ENCODE measurements at regions not wholly inside any gene's neighbourhood (a gene's known extent, or its start where the extent isn't known, plus 50 kb on each side); places are given as distances from the start of the nearest gene placed in this dataset.
A peak's percentile ranks its signal among the peaks of the same experiment; 100 is the strongest.

DNA sequence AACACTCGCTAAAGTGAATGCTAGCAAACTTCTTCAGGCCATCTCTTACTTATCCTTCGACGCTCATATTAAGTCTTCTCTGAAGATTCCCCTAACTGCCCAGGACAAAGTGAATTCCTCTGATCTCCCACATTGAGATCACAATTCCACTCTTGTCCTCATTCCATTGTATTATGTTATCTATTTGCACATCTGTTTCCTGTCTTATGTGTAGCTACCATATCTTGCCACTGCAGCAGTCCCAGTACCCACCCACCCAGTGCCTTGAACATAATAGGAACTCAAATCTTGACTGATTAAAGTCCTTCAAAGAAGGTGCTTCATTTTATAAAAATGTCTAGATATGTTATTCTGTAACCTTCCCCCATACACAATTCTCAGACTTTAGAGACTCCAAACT, 702.3 kb downstream of the DIAPH3 start:
- H2BK120ac ChIP-seq (ENCODE audit: insufficient read depth, low read length, poor library complexity) = no peak overlapping the region
- H2BK12ac ChIP-seq (ENCODE audit: low read length) = no peak overlapping the region
- H3K9ac ChIP-seq (ENCODE audit: low read length) = no peak overlapping the region

DNA sequence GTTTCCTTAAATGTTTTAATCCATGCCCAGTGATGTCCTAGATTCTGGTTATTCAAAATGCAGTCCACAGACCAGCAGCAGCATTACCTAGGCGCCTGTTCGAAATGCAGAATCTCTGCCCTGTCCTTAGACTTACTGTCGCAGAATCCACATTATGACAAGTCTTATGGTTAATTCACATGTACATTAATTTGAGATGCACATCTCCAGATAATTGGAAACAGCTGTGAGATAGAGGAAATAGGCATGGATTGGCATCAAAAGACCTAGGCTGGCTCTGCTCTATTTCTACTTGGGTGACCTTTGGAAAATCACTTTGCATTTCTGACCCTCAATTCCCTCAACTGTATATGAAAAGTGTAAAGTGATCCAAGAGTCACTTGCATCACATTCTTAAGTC, 700.7 kb downstream of the DIAPH3 start:
- Histone ChIP-seq H3K27ac (ENCODE audit: low read depth, low read length) (no peak overlapping the region), H4K12ac (ENCODE audit: low read depth, low read length) (no peak overlapping the region), H3K27me3 (ENCODE audit: insufficient read depth, low read length) (no peaks in the 10 kb centered on the region), H2BK12ac (ENCODE audit: low read length) (no peak overlapping the region), H4K8ac (ENCODE audit: low read depth, low read length) (no peak overlapping the region), H4K91ac (ENCODE audit: low read depth, low read length) (no peak overlapping the region), H3K79me1 (ENCODE audit: low read length) (peaks cover 1% of the 10 kb centered on the region), H3K23ac (ENCODE audit: low read length) (no peak overlapping the region), H3K14ac (ENCODE audit: low read length) (no peak overlapping the region), H3K4me2 (ENCODE audit: low read length) (no peak overlapping the region), H3K18ac (ENCODE audit: low read length) (no peak overlapping the region), H2AK5ac (ENCODE audit: low read length) (no peak overlapping the region), H2AFZ (ENCODE audit: insufficient read depth, low read length, poor library complexity) (no peak overlapping the region), H3K36me3 (ENCODE audit: control insufficient read depth in 1 of 2, insufficient read depth in 2 of 2, low read length in 2 of 2) (no peaks in the 10 kb centered on the region), H3K9me3 (ENCODE audit: insufficient read depth, low read depth, low read length) (no peaks in the 10 kb centered on the region), H3K4me3 (ENCODE audit: low read depth, low read length) (no peak overlapping the region), H2BK120ac (ENCODE audit: insufficient read depth, low read length, poor library complexity) (no peak overlapping the region), H2BK5ac (ENCODE audit: low read depth, low read length, poor library complexity) (no peak overlapping the region), H3K4ac (ENCODE audit: low read depth, low read length) (no peak overlapping the region), H3K9ac (ENCODE audit: low read length) (no peak overlapping the region), H3K4me1 (ENCODE audit: control insufficient read depth in 1 of 2, insufficient read depth in 2 of 2, low read length in 2 of 2) (peaks cover 0 to 8% of the 10 kb centered on the region in 2 experiments), H3K79me2 (ENCODE audit: control insufficient read depth, insufficient read depth, low read length, poor library complexity) (no peaks in the 10 kb centered on the region)
- no peak for DNase-seq
- WGBS (ENCODE audit: extremely low coverage, insufficient coverage, insufficient read length) = no CpG with 5 or more reads among the region's 3 CpGs

More for the DNA sequence above, 702.3 kb downstream of the DIAPH3 start:
- no peaks in the 10 kb centered on the region for H3K27me3 ChIP-seq (ENCODE audit: insufficient read depth, low read length)
- H3K14ac ChIP-seq (ENCODE audit: low read length) = no peak overlapping the region
- no peak overlapping the region for H2BK5ac ChIP-seq (ENCODE audit: low read depth, low read length, poor library complexity)
- no peak overlapping the region for H4K8ac ChIP-seq (ENCODE audit: low read depth, low read length)
- H3K79me2 ChIP-seq (ENCODE audit: control insufficient read depth, insufficient read depth, low read length, poor library complexity) = no peaks in the 10 kb centered on the region
- H3K23ac ChIP-seq (ENCODE audit: low read length) = no peak overlapping the region
- peaks cover 1% of the 10 kb centered on the region for H3K79me1 ChIP-seq (ENCODE audit: low read length)
- no peak for DNase-seq
- no peak overlapping the region for H3K27ac ChIP-seq (ENCODE audit: low read depth, low read length)
- H3K36me3 ChIP-seq (ENCODE audit: control insufficient read depth in 1 of 2, insufficient read depth in 2 of 2, low read length in 2 of 2) = no peaks in the 10 kb centered on the region
- WGBS (ENCODE audit: extremely low coverage, insufficient coverage, insufficient read length) = no CpG with 5 or more reads among the region's 3 CpGs
- no peak overlapping the region for H3K4ac ChIP-seq (ENCODE audit: low read depth, low read length)
- H2AFZ ChIP-seq (ENCODE audit: insufficient read depth, low read length, poor library complexity) = no peak overlapping the region
- peaks cover 0 to 8% of the 10 kb centered on the region in 2 experiments for H3K4me1 ChIP-seq (ENCODE audit: control insufficient read depth in 1 of 2, insufficient read depth in 2 of 2, low read length in 2 of 2)
- no peak overlapping the region for H4K91ac ChIP-seq (ENCODE audit: low read depth, low read length)
- no peak overlapping the region for H2AK5ac ChIP-seq (ENCODE audit: low read length)
- no peak overlapping the region for H3K18ac ChIP-seq (ENCODE audit: low read length)
- no peak overlapping the region for H4K12ac ChIP-seq (ENCODE audit: low read depth, low read length)
- no peak overlapping the region for H3K4me2 ChIP-seq (ENCODE audit: low read length)
- H3K4me3 ChIP-seq (ENCODE audit: low read depth, low read length) = no peak overlapping the region
- no peaks in the 10 kb centered on the region for H3K9me3 ChIP-seq (ENCODE audit: insufficient read depth, low read depth, low read length)

DNA sequence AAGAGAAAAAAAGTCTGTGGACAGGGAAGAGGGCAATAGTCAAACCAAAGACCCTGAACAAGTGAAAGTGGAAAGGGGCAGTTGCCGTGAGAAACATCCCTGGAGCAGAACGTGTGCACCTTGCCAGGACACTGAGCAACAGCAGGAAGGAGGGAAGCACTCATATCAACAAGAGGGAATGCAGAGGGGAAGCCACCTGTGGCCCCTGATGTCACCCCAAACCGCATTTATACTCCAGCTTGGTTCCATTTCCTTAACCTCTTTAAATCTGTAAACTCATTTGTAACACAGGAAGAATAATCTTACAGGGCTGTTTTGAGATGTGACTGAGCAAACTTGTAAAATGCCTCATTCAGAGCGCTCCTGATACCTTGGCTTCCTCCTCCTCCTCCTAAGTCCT, 698.8 kb downstream of the DIAPH3 start:
- Histone ChIP-seq H2AFZ (ENCODE audit: insufficient read depth, low read length, poor library complexity) (no peak overlapping the region), H2BK5ac (ENCODE audit: low read depth, low read length, poor library complexity) (no peak overlapping the region), H2BK12ac (ENCODE audit: low read length) (no peak overlapping the region), H3K4me2 (ENCODE audit: low read length) (no peak overlapping the region), H4K91ac (ENCODE audit: low read depth, low read length) (no peak overlapping the region), H2AK5ac (ENCODE audit: low read length) (no peak overlapping the region), H4K12ac (ENCODE audit: low read depth, low read length) (no peak overlapping the region), H3K4me1 (ENCODE audit: control insufficient read depth in 1 of 2, insufficient read depth in 2 of 2, low read length in 2 of 2) (peaks cover 0 to 4% of the 10 kb centered on the region in 2 experiments), H4K8ac (ENCODE audit: low read depth, low read length) (no peak overlapping the region), H3K4me3 (ENCODE audit: low read depth, low read length) (no peak overlapping the region), H2BK120ac (ENCODE audit: insufficient read depth, low read length, poor library complexity) (no peak overlapping the region), H3K27me3 (ENCODE audit: insufficient read depth, low read length) (no peaks in the 10 kb centered on the region), H3K4ac (ENCODE audit: low read depth, low read length) (no peak overlapping the region), H3K79me2 (ENCODE audit: control insufficient read depth, insufficient read depth, low read length, poor library complexity) (no peaks in the 10 kb centered on the region), H3K18ac (ENCODE audit: low read length) (no peak overlapping the region), H3K14ac (ENCODE audit: low read length) (no peak overlapping the region), H3K9ac (ENCODE audit: low read length) (no peak overlapping the region), H3K36me3 (ENCODE audit: control insufficient read depth in 1 of 2, insufficient read depth in 2 of 2, low read length in 2 of 2) (no peaks in the 10 kb centered on the region), H3K79me1 (ENCODE audit: low read length) (peaks cover 1% of the 10 kb centered on the region), H3K23ac (ENCODE audit: low read length) (no peak overlapping the region), H3K27ac (ENCODE audit: low read depth, low read length) (no peak overlapping the region), H3K9me3 (ENCODE audit: insufficient read depth, low read depth, low read length) (no peaks in the 10 kb centered on the region)
- no peak for DNase-seq
- WGBS (ENCODE audit: extremely low coverage, insufficient coverage, insufficient read length) = no CpG with 5 or more reads among the region's 4 CpGs

DNA sequence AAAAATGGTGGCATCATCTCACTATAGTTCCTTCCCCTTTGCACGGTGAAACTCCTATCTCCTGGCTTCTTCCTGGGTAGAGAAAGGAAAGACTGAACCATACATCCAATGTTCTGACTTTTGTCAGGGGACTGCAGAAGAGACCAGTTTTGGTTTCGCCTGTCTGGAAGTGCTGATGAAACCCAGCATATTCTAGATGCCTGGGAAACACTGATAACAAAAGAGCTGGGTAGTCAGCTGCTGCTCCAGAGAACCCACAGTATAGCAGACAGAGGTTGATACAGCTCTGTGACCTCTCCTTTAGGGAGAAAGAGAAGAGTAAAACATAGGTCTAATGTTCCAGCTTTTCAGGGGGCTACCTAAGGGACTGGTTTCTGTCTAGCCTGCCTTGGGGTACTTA, 695.3 kb downstream of the DIAPH3 start:
- Histone ChIP-seq H4K8ac (ENCODE audit: low read depth, low read length) (no peak overlapping the region), H2BK5ac (ENCODE audit: low read depth, low read length, poor library complexity) (no peak overlapping the region)
- WGBS (ENCODE audit: extremely low coverage, insufficient coverage, insufficient read length) = no CpG with 5 or more reads among the region's 2 CpGs

More for the DNA sequence above, 695.3 kb downstream of the DIAPH3 start:
- H3K9ac ChIP-seq (ENCODE audit: low read length) = no peak overlapping the region
- H3K27me3 ChIP-seq (ENCODE audit: insufficient read depth, low read length) = no peaks in the 10 kb centered on the region
- no peak overlapping the region for H3K4me2 ChIP-seq (ENCODE audit: low read length)
- H3K9me3 ChIP-seq (ENCODE audit: insufficient read depth, low read depth, low read length) = no peaks in the 10 kb centered on the region
- no peak overlapping the region for H2BK120ac ChIP-seq (ENCODE audit: insufficient read depth, low read length, poor library complexity)
- H3K4me1 ChIP-seq (ENCODE audit: control insufficient read depth in 1 of 2, insufficient read depth in 2 of 2, low read length in 2 of 2) = peaks cover 0 to 4% of the 10 kb centered on the region in 2 experiments
- no peak overlapping the region for H3K4me3 ChIP-seq (ENCODE audit: low read depth, low read length)
- no peak overlapping the region for H3K4ac ChIP-seq (ENCODE audit: low read depth, low read length)
- H4K91ac ChIP-seq (ENCODE audit: low read depth, low read length) = no peak overlapping the region
- H3K14ac ChIP-seq (ENCODE audit: low read length) = no peak overlapping the region
- H2BK12ac ChIP-seq (ENCODE audit: low read length) = no peak overlapping the region
- no peak overlapping the region for H2AK5ac ChIP-seq (ENCODE audit: low read length)
- no peaks in the 10 kb centered on the region for H3K36me3 ChIP-seq (ENCODE audit: control insufficient read depth in 1 of 2, insufficient read depth in 2 of 2, low read length in 2 of 2)
- H3K18ac ChIP-seq (ENCODE audit: low read length) = no peak overlapping the region
- no peak overlapping the region for H2AFZ ChIP-seq (ENCODE audit: insufficient read depth, low read length, poor library complexity)
- peak; percentile 21 to 70 for DNase-seq
- no peaks in the 10 kb centered on the region for H3K79me2 ChIP-seq (ENCODE audit: control insufficient read depth, insufficient read depth, low read length, poor library complexity)
- H3K23ac ChIP-seq (ENCODE audit: low read length) = no peak overlapping the region
- H3K79me1 ChIP-seq (ENCODE audit: low read length) = no peaks in the 10 kb centered on the region
- no peak overlapping the region for H3K27ac ChIP-seq (ENCODE audit: low read depth, low read length)
- H4K12ac ChIP-seq (ENCODE audit: low read depth, low read length) = no peak overlapping the region

Data from trophoblast cell (in vitro differentiated cells and primary cell).